Transverse colon (tissue), 4 donors: ENCODE measurements at regions not wholly inside any gene's neighbourhood (a gene's known extent, or its start where the extent isn't known, plus 50 kb on each side); places are given as distances from the start of the nearest gene placed in this dataset.

Source experiments
- CTCF ChIP-seq, 5 experiments: fragments of 200-600 bp in 3 of 5; fragments of 450-650 bp in 2 of 5; sonication (generic) in 3 of 5; IDR thresholded peaks; 1 replicate in 2 of 5; 2 replicates in 3 of 5; pipeline ENCODE4 v1.5.1; 2016 to 2017; ENCODE audit warnings: antibody characterized with exemption in 5 of 5, inconsistent platforms in 3 of 5, mild to moderate bottlenecking in 2 of 5, moderate library complexity in 1 of 5
- EP300 ChIP-seq: sonication (generic); formaldehyde crosslinking; IDR thresholded peaks from one replicate; pipeline ENCODE4 v1.6.1; 2017; ENCODE audit warnings: antibody characterized with exemption, low read depth
- POLR2A ChIP-seq: fragments of 450-650 bp; IDR thresholded peaks from one replicate; pipeline ENCODE4 v1.6.1; 2016; ENCODE audit warnings: antibody characterized with exemption, mild to moderate bottlenecking, moderate library complexity
- POLR2AphosphoS5 ChIP-seq, 3 donors: sonication (generic); formaldehyde crosslinking; IDR thresholded peaks; one replicate each; pipeline ENCODE4 v1.6.1; 2016; ENCODE audit warnings: antibody characterized with exemption in 3 of 3

GRCh38 chr11:81174646-81175330 lies 1558.9 kb downstream of the FAM181B start:
- TF ChIP-seq POLR2AphosphoS5 (IDR thresholded peaks at IDR 0.05): no peak
- no peak for TF ChIP-seq CTCF (IDR thresholded peaks at IDR 0.05)
- no peak for TF ChIP-seq EP300
- no peak for TF ChIP-seq POLR2A
